HG02571 (cell line): ENCODE measurements at regions not wholly inside any gene's neighbourhood (a gene's known extent, or its start where the extent isn't known, plus 50 kb on each side); places are given as distances from the start of the nearest gene placed in this dataset.

Source experiments
- ATAC-seq: cut with Tn5 transposase; IDR thresholded peaks from one replicate; pipeline ENCODE4 v1.9.1; 2021; ENCODE audit warnings: mild to moderate bottlenecking, moderate library complexity; ENCODE audit not compliant: unreplicated experiment

DNA sequence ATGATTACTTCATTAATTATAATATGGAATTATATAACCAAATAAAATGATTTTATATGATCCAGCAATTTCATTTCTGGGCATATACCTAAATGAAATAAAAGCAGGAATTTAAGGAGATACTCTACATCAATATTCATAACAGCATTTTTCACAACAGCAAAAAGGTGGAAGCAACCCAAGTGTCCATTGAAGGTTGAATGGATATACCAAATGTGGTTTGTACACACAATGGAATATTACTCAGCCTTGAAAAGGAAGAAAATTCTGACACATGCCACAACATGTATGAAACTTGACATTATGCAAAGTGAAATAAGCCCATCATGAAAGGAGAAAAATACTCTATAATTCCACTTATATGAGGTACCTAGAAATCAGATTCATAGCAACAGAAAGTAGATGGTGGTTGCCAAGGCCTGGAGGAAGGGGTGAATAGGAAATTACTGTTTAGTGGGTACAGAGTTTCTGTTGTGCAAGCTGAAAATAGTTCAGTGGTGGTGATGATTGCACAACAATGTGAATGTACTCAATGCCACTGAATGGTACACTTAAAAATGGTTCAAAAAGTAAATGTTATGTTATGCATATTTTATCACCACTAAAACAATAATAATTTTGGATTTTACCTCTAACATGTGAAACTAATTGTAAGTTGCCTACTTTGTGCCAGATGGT is 471.5 kb downstream of the SPRY1 start:
- ATAC-seq = no peak

DNA sequence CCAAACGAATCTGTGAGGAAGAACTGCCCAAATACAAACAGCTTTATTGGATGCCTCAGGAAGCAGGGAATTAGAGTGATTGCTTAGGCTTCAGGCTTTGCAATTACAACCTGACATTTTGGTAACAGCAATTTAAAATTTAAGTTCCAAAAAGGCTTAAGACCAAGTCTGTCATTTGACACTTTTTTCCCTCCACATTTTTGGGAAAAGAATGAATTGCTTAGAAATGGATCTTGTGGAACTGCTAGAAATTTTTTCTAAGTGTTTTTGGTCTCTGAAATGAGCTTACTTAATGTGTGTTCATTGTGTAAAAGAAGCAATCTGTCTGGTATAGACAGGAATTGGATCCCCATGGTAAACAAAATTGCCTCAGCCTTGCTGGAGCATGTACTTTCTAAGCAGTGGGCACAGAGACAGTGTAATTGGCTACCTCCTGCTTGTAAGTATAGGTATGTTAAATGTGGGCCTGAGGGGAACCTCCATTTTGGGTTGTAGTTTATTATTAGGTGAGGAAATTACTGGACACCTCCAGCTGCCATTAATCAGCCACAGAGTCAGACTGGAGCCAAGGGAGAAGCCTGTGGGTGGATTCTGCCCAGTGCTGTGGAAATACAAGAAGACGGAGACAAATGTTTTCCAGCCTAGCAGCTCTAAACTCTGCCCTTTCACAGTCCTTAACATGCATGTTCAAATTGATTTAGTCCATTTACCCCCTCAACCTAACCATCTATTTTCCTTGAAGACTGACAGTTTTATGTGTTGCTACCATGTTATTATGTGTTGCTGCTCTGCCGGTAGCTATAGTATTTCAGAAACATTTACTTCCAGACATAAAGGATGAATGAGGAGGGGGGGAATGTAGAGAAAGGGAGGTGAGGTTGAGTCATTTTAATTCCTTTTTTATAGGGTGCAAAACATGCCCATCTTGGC is 473.0 kb downstream of the SPRY1 start:
- no peak for ATAC-seq

DNA sequence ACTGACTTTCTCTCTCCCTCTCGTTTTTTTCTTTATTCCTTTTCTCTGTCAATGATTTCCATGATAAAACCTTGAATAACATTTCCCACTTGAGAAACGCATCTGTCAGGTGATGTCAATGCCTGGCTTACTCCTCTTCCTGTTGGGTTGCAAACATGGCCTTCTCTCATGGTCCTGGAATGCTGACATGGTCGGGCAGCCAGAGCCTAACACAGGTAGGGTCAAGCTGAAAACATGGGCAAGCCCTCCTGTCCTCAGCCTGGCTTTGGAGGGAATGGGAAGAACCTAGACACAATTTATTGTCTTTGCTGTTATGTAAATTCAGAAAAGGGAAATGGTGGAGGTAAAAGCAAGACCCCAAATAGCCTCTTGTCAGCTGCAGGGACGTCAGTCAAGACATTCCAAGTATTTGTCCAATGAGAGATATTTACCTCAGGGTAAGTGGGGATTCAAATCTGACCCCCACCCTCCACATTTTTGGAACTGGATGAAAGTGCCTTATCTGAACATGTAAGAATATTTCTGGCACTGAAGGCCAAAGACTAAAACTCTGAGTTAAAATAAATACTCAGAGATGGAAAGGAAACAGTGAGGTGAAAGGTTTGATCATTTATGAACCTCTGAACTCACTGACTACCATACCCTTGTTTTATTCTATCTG is 473.8 kb downstream of the SPRY1 start:
- no peak for ATAC-seq

DNA sequence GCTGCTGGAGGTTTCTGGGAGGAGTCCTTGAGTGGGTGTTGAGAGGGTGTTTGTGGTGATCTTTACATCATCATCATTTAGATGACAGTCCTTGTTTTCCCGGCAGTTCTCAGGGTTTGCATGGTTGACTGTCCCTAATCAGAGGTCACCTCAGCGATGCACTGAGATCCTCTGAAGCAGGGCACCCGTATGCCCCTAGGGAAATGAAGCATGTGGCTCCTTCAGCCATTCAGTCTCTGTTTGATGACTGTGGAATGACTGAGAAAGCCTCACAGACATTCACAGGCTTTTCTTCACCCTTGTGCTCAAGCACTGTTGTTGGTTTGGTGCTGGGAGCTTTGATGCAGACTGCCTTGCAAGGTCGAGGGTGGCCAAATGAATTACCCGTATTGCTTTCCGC is 474.7 kb downstream of the SPRY1 start:
- ATAC-seq = no peak

DNA sequence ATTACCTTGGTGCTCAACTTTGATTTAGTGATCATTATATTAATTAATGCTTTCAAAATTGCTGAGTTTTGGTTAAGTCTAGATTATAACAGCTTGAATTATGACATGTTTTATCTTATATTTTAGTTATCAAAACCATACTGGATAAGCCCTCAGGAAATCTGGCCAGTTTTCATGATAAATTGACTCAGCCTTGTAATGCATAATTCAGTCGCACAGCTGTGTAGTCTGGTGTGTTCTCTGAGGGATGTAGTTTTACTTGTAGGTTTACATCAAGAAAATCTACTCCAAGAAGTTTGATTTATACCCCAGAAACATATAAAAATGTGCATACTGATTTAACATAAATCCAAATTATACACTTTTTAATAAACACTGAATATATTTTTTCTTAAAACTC is 477.5 kb downstream of the SPRY1 start:
- no peak for ATAC-seq

DNA sequence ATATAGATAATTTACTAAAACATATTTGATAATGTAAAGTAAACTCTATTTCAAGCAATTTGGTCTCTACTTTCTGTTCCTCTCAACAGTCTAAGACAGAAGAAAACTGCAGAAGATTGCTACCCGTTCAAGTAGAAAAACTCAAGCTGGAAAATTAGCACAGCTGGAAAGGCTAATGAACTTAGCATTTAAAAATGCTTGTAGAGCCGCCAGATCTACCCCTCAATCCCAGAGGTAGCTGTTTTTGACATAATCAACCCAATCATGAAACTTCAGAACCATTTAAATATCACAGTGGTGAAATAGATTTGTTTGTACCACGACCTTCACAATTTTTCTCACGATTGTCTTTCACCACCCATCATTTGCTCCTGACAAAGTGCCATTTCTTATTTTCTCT is 479.5 kb downstream of the SPRY1 start:
- no peak for ATAC-seq

DNA sequence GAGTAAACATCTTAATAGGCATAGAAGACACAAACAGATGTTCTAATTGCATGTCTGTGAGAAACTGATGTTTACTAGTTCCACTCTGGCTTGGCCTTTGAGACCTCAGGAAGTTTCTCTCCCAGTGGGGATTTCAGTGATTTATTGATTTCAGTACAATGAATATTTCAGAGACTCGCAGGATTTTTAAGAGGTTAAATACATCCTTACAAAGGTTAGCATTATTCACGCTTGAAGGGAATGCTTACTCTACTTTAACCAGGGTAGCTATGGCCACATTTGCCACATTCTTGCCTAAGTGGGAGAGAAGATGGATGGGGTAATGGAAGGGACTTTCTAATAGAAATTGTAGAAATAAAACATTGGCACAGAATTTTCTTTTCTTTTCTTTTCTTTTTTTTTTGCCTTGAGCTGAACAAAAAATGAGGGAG is 480.1 kb downstream of the SPRY1 start:
- ATAC-seq = no peak

DNA sequence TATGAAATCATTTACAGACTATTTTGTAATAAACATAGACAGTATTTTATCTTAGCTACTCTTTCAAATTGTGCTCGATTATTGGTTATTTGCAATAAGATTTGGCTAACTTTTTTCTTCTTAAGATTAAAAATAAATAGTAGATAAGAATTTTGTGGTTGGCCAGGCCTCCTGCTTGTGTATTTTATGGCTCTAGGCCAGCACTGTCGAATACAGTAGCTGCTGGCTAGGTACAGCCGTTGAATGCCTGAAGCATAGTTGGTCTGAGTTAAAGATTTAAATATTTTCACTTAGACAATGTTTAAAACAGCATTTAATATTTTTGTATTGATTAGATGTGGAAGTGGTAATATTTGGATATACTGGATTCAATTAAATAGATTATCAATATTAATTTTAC is 481.0 kb downstream of the SPRY1 start:
- no peak for ATAC-seq

DNA sequence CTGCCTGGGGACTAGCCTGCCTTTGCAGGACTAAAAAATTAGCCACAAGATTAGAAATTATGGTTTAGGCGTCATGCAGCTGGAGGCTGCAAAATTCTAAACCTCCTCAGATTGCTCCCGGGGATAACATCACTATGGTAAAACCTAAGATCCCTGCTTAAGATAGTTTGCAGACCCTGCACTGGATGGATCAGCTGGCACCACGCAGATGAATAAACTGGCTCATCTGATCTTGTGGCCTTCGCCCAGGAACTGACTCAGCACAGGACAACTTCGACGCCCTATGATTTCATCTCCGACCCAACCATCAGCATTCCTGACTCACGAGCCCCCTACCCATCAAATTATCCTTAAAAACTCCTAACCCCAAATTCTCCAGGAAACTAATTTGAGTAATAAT is 482.4 kb downstream of the SPRY1 start:
- ATAC-seq = no peak

DNA sequence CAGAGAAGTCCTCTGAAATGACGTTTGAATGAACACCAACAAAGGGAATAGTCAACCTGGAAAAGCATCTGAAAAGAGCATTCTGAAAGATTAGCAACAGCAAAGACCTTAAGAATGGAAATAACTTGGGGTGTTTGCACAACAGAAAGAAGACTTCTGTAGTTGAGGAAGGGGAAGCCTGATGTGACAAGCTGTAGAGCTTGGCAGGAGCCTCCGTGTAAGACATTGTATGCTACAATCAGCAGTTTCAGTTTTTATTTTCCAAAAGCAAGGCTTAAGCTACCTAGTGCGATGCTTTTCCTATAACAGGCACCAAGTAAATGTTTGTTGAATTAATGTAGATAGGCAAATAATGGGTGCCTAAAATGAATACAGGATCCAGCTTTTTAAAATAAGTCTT is 484.0 kb downstream of the SPRY1 start:
- no peak for ATAC-seq

DNA sequence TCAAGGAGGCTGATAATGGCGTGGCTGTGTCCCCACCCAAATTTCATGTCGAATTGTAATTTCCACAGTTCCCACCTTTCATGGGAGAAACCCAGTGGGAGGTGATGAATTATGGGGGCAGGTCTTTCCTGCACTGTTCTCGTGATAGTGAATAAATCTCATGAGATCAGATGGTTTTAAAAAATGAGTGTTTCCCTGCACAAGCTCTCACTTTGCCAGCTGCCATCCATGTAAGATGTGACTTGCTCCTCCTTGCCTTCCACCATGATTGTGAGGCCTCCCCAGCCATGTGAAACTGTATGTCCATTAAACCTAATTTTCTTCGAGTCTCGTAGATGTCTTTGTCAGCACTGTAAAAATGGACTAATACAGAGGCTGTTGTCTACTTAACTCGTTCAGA is 488.3 kb downstream of the SPRY1 start:
- ATAC-seq = no peak

DNA sequence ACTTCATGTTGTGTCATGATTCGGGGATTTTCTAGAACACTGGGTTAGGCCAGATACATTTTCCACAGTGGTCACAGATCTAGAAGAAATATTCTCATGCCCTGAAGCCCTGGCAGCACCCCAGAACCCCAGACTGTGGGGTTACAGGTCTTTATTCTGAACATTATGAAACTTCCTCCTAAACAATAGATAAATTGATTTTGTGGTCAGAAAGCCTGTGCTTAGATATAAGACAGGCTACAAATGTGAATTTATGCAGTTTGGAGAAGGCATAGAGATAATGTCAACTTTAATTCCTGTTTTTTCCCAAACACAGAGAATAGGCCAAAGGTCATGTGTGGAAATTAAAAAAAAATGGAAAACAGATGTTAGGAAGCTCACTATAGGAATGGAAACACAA is 492.9 kb downstream of the SPRY1 start:
- no peak for ATAC-seq

DNA sequence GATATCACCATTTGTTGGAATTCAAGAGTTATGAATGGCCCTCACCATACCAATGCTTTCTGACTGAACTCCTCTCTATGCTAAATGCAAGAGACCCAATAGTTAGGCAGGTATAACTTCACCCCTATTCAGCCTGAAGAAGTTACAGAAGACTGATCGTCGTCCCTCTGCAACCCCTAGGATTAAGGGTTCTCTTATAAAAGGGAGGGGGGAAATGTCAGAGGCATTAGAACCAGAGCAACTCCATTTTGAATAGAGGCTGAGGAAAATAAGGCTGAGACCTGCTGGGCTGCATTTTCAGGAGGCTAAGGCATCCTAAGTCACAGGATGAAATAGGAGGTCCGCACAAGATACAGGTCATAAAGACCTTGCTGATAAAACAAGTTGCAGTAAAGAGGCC is 494.3 kb downstream of the SPRY1 start:
- no peak for ATAC-seq

DNA sequence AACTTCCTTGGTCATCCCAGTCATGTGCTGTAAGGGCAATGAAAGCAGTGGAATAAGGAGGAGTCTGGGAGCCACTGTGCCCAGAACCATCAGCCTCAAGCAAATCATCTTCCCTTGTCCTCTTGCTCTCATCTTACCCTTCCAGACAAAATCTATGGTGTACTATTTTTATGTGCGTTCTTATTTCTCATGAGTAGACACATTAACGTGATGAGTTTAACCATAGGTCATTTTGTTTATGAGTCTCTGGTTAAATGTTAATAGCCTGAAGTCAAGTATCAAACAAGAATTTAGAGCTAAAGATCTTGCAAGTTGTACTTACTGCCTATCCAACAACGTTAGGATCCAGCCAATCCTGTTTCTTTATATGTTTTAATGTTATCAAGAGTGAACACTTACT is 495.3 kb downstream of the SPRY1 start:
- ATAC-seq = no peak

DNA sequence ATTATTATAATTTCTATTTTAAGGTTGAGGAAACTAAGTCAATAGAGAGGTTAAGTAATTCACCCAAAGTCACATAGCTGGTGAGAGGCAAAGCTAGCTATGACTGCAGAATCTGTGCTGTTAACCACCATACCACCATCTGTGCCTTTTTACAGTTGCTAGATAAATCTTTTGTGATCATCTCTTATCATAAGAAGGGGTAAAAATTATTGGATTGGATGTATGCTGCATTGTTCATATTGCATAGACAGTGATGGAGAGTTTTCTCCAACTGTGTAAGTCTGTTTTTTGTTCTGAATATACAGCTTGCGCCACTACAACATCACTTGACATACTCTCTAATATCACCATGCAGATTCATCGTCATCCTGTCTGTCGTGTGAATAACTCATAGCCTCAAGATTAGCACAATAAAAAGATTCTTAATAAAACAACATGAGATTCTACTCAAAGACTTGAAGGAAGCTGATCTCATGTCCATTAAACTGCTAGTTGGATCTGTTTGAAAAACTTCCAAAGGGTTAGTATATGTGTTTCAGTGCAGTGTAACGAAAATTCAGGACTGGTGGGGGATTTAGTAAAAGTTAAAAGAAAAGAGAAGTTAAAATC is 495.9 kb downstream of the SPRY1 start:
- ATAC-seq = no peak

DNA sequence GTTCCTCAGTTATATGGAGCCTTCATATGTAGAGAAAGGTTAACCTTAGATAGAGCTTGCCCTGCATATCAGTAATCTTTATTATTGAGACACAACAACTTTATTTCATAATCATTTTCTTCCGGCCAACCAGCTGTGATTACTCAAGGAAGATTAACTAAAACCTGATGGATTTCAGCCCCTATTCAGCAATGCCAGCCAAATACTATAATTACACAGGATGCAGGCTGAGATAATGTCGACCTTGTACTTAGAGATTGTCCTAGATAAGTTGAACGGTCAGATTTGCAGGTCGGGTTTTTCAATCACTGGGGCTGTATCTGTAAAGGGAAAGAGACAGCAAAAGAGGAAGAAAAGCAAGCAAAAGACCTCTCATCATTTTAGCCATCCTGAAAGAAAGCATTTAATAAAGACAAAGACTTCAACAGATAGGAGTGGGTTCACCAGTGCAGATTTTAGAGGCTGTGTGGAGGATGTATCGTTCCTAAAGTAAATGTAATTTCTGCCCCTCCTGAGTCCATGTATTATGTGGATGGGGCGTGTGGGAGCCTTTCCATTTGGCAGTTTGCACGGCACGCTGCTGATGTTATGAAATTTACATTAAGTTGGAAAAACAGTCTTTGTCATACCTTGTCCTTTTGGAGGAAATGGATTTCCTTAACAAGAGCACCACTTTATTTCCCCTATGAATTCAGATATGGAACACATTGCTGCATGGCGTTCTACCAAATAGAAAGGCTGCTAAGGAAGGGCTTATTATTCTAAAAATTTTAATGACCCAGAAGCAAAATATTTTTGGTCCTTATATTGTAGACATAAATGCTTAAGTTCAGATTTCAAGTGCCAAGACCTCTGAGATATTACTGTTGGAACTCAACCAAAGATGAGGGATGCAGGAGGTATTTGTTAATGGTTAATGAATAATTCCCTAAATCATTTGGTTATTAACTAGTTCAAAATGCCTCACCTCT is 496.7 kb downstream of the SPRY1 start:
- ATAC-seq = no peak

DNA sequence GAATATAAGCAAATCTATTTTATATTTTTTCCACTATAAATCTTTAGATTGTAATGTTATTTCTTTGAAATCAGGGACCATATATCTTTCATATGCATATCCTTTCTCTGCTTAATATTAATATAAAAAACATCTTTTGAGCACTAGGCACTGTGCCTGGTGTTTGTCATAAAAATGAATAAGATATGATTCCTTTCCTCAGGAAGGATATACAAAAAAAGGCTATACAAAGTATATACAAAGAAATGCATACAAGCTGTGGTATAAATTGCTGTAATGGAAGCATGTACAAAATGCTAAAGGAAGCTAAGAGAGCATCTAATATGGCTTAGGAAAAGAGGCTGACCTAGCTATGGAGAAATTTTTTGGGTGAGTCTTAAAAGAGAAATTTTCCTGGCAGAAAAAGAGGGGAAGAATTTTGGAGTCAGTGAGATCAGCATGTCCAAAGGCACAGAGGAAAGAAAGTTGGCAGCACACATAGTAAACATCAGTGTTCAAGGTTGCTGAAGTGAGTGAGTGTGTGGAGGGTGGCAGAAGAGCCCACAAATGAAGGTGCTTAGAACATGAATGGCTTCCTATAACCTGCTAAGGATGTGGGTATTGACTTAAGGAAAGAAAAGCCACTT is 500.0 kb downstream of the SPRY1 start:
- ATAC-seq = no peak

DNA sequence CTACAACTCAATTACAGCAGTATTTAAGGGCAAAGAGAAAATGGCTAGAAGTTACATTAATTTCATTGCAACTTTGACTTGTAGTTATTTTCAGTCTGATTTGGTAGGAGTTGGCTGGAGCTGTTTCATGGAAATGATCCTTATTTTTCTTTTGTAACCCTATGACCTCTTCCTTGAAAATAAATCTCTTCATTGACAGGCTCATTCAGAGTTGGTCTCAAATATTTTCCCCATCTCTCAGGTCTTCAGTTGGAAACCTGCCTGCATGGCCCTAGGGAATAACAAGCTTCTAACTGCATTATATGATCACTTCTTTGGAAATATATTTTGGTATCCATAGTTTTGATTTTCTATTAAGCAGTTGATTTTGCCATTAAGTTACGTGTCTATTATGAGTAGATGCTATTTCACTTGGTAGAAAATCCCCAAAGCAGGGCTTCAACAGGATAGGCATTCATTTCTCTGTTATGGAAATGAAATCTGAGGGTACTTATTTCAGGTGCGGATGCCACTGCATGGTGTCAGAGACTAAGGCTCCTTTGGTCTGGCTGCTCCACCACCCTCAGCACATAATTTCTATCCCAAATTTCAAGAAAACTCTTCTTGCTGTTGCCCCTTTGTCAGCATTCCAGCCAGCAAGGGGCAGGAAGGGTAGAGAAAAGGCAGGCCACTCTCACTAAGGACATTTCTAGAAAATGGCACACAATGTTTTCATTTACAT is 502.5 kb downstream of the SPRY1 start:
- ATAC-seq = no peak

DNA sequence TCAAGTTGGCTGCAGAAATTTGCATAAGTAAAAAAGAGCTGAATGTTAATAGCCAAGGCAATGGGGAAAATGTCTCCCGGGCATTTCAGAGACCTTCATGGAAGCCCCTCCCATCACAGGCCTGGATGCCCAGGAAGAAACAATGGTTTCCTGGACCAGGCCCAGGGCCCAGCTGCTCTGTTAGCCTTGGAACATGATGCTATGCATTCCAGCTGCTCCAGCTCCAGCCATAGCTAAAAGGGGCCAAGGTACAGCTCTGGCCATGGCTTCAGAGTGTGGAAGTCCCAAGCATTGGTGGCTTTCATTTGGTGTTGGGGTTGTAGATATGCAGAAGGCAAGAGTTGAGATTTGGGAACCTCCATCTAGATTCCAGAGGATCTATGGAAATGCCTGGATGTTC is 508.3 kb downstream of the SPRY1 start:
- no peak for ATAC-seq
